Kidney epithelial cell (primary cell): ENCODE measurements at regions not wholly inside any gene's neighbourhood (a gene's known extent, or its start where the extent isn't known, plus 50 kb on each side); places are given as distances from the start of the nearest gene placed in this dataset.

Source experiments
- DNase-seq: peaks from one replicate; pipeline ENCODE4 v3.0.0-alpha.2; 2010; ENCODE audit warnings: low read depth
- H3K27me3 ChIP-seq: 2 replicates; pipeline ENCODE4 v1.6.0; 2011; ENCODE audit warnings: low read length; ENCODE audit not compliant: control insufficient read depth, insufficient read depth
- H3K36me3 ChIP-seq: 2 replicates; pipeline ENCODE4 v1.5.1; 2011; ENCODE audit warnings: low read length; ENCODE audit not compliant: control insufficient read depth, insufficient read depth
- H3K4me3 ChIP-seq: 2 replicates; pipeline ENCODE4 v1.5.1; 2011; ENCODE audit warnings: low read depth, mild to moderate bottlenecking, control low read depth, low read length
- CTCF ChIP-seq: IDR thresholded peaks from 2 replicates; pipeline ENCODE4 v1.5.1; 2011; ENCODE audit warnings: mild to moderate bottlenecking, moderate library complexity, low read length, control low read depth, inconsistent platforms; ENCODE audit not compliant: insufficient read depth, poor library complexity, severe bottlenecking

GRCh38 chr15:95901271-95901670, 429.2 kb upstream of the NR2F2 start:
- H3K4me3 ChIP-seq = no peak overlapping the region
- no peak for TF ChIP-seq CTCF
- DNase-seq = no peak
- no peaks in the 10 kb centered on the region for H3K27me3 ChIP-seq
- H3K36me3 ChIP-seq = no peaks in the 10 kb centered on the region

- TF ChIP-seq CTCF = no peak
- Histone ChIP-seq H3K36me3 (no peaks in the 10 kb centered on the region), H3K27me3 (no peaks in the 10 kb centered on the region), H3K4me3 (no peak overlapping the region)
- DNase-seq = no peak
These were observed 427.9 kb upstream of the NR2F2 start for GRCh38 chr15:95902606-95903005.

- Histone ChIP-seq H3K36me3 (no peaks in the 10 kb centered on the region), H3K27me3 (no peaks in the 10 kb centered on the region), H3K4me3 (no peak overlapping the region)
- no peak for TF ChIP-seq CTCF
- no peak for DNase-seq
These were observed 427.1 kb upstream of the NR2F2 start for GRCh38 chr15:95903352-95903751.

- Histone ChIP-seq H3K36me3 (no peaks in the 10 kb centered on the region), H3K27me3 (no peaks in the 10 kb centered on the region), H3K4me3 (no peak overlapping the region)
- no peak for DNase-seq
- TF ChIP-seq CTCF = no peak
These were observed 419.8 kb upstream of the NR2F2 start for GRCh38 chr15:95910643-95911212.

GRCh38 chr15:95911570-95912279, 418.8 kb upstream of the NR2F2 start:
- Histone ChIP-seq H3K36me3 (no peaks in the 10 kb centered on the region), H3K4me3 (no peak overlapping the region), H3K27me3 (no peaks in the 10 kb centered on the region)
- no peak for TF ChIP-seq CTCF
- DNase-seq = no peak

- H3K27me3 ChIP-seq = no peaks in the 10 kb centered on the region
- H3K4me3 ChIP-seq = no peak overlapping the region
- H3K36me3 ChIP-seq = no peaks in the 10 kb centered on the region
- TF ChIP-seq CTCF = no peak
- no peak for DNase-seq
These were observed 418.2 kb upstream of the NR2F2 start for GRCh38 chr15:95912280-95912625.
